IMR-90 (cell line): ENCODE measurements at regions not wholly inside any gene's neighbourhood (a gene's known extent, or its start where the extent isn't known, plus 50 kb on each side); places are given as distances from the start of the nearest gene placed in this dataset.
"Not testable (repeated sequence)": the region's sequence is repeated elsewhere in the genome, so short reads cannot be mapped to it uniquely, and the experiment has no call there.

ENCODE experiments used
- ATAC-seq: fragments of 200-7000 bp; cut with Tn5 transposase; 2 replicates; pipeline ENCODE4 v1.9.1; 2020; ENCODE audit warnings: low read depth, mild to moderate bottlenecking, moderate library complexity
- BruUV-seq: library from RNA; stranded (reverse); fragments of 400-500 nt; replicated peaks from 2 replicates; lab custom pipeline; 2021; lab: Mats Ljungman, UMichigan
- CTCF ChIA-PET: fragments of 300-600 bp; formaldehyde crosslinking; extraction: SDS; loops from one replicate; lab custom pipeline; 2021; ENCODE audit warnings: antibody characterized with exemption; lab: Yijun Ruan, JAX
- POLR2A ChIA-PET: fragments of 300-600 bp; sonication (Branson Sonifier 250); formaldehyde crosslinking; loops from one replicate; lab custom pipeline; 2022; ENCODE audit warnings: antibody characterized with exemption; ENCODE audit not compliant: unreplicated experiment; lab: Charles Lee
- DNase-seq: peaks from one replicate; pipeline ENCODE4 v3.0.0; 2013
- H2AFZ ChIP-seq: replicated peaks from 2 replicates; pipeline ENCODE3; 2013; ENCODE audit warnings: low read length, mild to moderate bottlenecking; ENCODE audit not compliant: poor library complexity
- H2AK5ac ChIP-seq: 2 replicates; pipeline ENCODE4 v1.6.1; 2013; ENCODE audit warnings: low read depth, low read length, inconsistent platforms
- H2AK9ac ChIP-seq: replicated peaks from 2 replicates; pipeline ENCODE3; 2013; ENCODE audit warnings: mild to moderate bottlenecking, low read depth, low read length, moderate library complexity; ENCODE audit not compliant: poor library complexity
- H2BK120ac ChIP-seq: 2 replicates; pipeline ENCODE4 v1.6.1; 2013; ENCODE audit warnings: low read depth, low read length, inconsistent platforms
- H2BK15ac ChIP-seq: 3 replicates; pipeline ENCODE4 v1.6.1; 2013; ENCODE audit warnings: low read depth, low read length, inconsistent platforms
- H2BK20ac ChIP-seq: 2 replicates; pipeline ENCODE4 v1.6.1; 2013; ENCODE audit warnings: low read depth, mild to moderate bottlenecking, inconsistent platforms, low read length, moderate library complexity
- H2BK5ac ChIP-seq: 2 replicates; pipeline ENCODE4 v1.6.1; 2013; ENCODE audit warnings: mild to moderate bottlenecking, low read depth, low read length, inconsistent platforms; ENCODE audit not compliant: poor library complexity, severe bottlenecking
- H3K14ac ChIP-seq: replicated peaks from 2 replicates; pipeline ENCODE4 v1.6.1; 2013; ENCODE audit warnings: low read depth, low read length, inconsistent platforms
- H3K18ac ChIP-seq: 2 replicates; pipeline ENCODE4 v1.6.1; 2013; ENCODE audit warnings: low read depth, low read length, control low read depth
- H3K23ac ChIP-seq: 2 replicates; pipeline ENCODE4 v1.6.1; 2013; ENCODE audit warnings: low read depth, low read length, inconsistent platforms
- H3K27ac ChIP-seq: 2 replicates; pipeline ENCODE4 v1.5.1; 2013; ENCODE audit warnings: mild to moderate bottlenecking, control low read depth, low read length; ENCODE audit not compliant: insufficient read depth
- H3K27me3 ChIP-seq: 2 replicates; pipeline ENCODE4 v1.6.1; 2013; ENCODE audit warnings: low read length; ENCODE audit not compliant: control insufficient read depth, insufficient read depth
- H3K36me3 ChIP-seq: 2 replicates; pipeline ENCODE4 v1.6.1; 2013; ENCODE audit warnings: low read length, mixed read lengths; ENCODE audit not compliant: control insufficient read depth, insufficient read depth
- H3K4ac ChIP-seq: 2 replicates; pipeline ENCODE4 v1.6.1; 2013; ENCODE audit warnings: low read depth, low read length, inconsistent platforms
- H3K4me1 ChIP-seq: 2 replicates; pipeline ENCODE4 v1.6.1; 2013; ENCODE audit warnings: low read length, mixed read lengths; ENCODE audit not compliant: control insufficient read depth, insufficient read depth
- H3K4me2 ChIP-seq: 2 replicates; pipeline ENCODE4 v1.6.1; 2013; ENCODE audit warnings: low read depth, mild to moderate bottlenecking, control low read depth, low read length, moderate library complexity
- H3K4me3 ChIP-seq: 2 replicates; pipeline ENCODE4 v1.5.1; 2013; ENCODE audit warnings: low read depth, mild to moderate bottlenecking, control low read depth, low read length, moderate library complexity; ENCODE audit not compliant: insufficient read depth
- H3K56ac ChIP-seq: 2 replicates; pipeline ENCODE4 v1.6.1; 2013; ENCODE audit warnings: low read length, inconsistent platforms; ENCODE audit not compliant: insufficient read depth; ENCODE audit errors: extremely low read depth
- H3K79me1 ChIP-seq, 2 experiments: 2 replicates each; pipeline ENCODE4 v1.6.1; 2013; ENCODE audit warnings: low read length in 2 of 2, inconsistent platforms in 1 of 2, low read depth in 1 of 2
- H3K9ac ChIP-seq: 2 replicates; pipeline ENCODE4 v1.6.1; 2013; ENCODE audit warnings: low read depth, low read length, control low read depth
- H3K9me1 ChIP-seq: 2 replicates; pipeline ENCODE4 v1.6.1; 2013; ENCODE audit warnings: low read length, inconsistent platforms; ENCODE audit not compliant: insufficient read depth
- H3K9me3 ChIP-seq: 2 replicates; pipeline ENCODE4 v1.6.1; 2013; ENCODE audit warnings: low read length; ENCODE audit not compliant: control insufficient read depth, insufficient read depth
- H4K20me1 ChIP-seq: 2 replicates; pipeline ENCODE4 v1.6.1; 2013; ENCODE audit warnings: low read length, inconsistent platforms; ENCODE audit not compliant: insufficient read depth
- H4K5ac ChIP-seq: 2 replicates; pipeline ENCODE4 v1.6.1; 2013; ENCODE audit warnings: mild to moderate bottlenecking, low read depth, low read length, control low read depth
- H4K8ac ChIP-seq, 2 experiments: 2 replicates each; pipeline ENCODE4 v1.6.1; 2013; ENCODE audit warnings: low read depth in 2 of 2, low read length in 2 of 2, control low read depth in 1 of 2, inconsistent platforms in 1 of 2
- H4K91ac ChIP-seq: 2 replicates; pipeline ENCODE4 v1.6.1; 2013; ENCODE audit warnings: low read depth, low read length, inconsistent platforms; ENCODE audit not compliant: insufficient read depth
- MAFK ChIP-seq: IDR thresholded peaks from 2 replicates; pipeline ENCODE4 v1.6.1; 2012; ENCODE audit warnings: low read depth, low read length, improper control_type of control experiment
- WGBS, 2 experiments: methylation state at CpG; one replicate each; pipeline versions ENCODE4 v1.1.5 to v1.1.7; 2013; ENCODE audit warnings: missing lambda C conversion rate in 2 of 2; ENCODE audit not compliant: insufficient read length in 1 of 2; ENCODE audit errors: extremely low coverage in 2 of 2; 5-methylcytosine and 5-hydroxymethylcytosine counted together
- dilution Hi-C: fragments of 300-500 bp; cut with HindIII; formaldehyde crosslinking; loops from one replicate; pipeline ENCODE4 v1.14.3; 2018; ENCODE audit warnings: low sequenced_read_pairs; ENCODE audit not compliant: unreplicated experiment
- in situ Hi-C: fragments of 300-500 bp; cut with MboI; formaldehyde crosslinking; loops from 3 replicates; pipeline ENCODE4 v1.14.3; 2019; ENCODE audit warnings: low sequenced_read_pairs, inconsistent platforms, mixed read lengths
- intact Hi-C: fragments of 100-400 bp; cut with micrococcal nuclease; formaldehyde crosslinking; loops from 2 replicates; pipeline ENCODE4 v1.10.0; 2022

DNA sequence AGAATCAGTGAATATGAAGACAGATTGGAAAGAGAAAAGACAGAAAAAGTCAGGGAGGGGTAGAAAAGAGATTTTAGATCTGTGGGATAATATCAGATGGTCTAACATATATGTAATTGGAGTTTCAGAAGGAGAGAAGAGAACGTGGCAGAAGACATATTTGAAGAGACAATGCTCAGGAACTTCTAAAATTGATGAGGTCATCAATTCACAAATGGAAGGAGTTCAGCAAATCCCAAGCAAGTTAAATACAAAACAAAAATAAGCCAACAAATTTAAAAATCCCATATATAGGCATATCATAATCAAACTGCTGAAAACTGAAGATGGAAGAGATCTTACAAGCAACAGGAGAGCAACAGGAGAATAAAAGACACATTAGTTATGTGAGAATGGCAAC is 87.3 kb downstream of the SYT15B start:
- H2AK9ac ChIP-seq, H3K18ac ChIP-seq, H2BK20ac ChIP-seq, H3K4ac ChIP-seq, in situ Hi-C loops, H3K9ac ChIP-seq, POLR2A ChIA-PET, H3K4me1 ChIP-seq, H3K23ac ChIP-seq, H4K20me1 ChIP-seq, H4K91ac ChIP-seq, H2BK5ac ChIP-seq, H3K56ac ChIP-seq, H3K14ac ChIP-seq, H3K4me2 ChIP-seq, H2BK15ac ChIP-seq, H3K79me1 ChIP-seq, CTCF ChIA-PET, H3K27ac ChIP-seq, H3K27me3 ChIP-seq, BruUV-seq, DNase-seq, intact Hi-C loops, dilution Hi-C loops, H3K9me3 ChIP-seq, H2AK5ac ChIP-seq, H3K4me3 ChIP-seq, H4K5ac ChIP-seq, ATAC-seq, H3K9me1 ChIP-seq, H4K8ac ChIP-seq, H2BK120ac ChIP-seq, H3K36me3 ChIP-seq, H2AFZ ChIP-seq: not testable (repeated sequence)
- peak; percentile 63 for TF ChIP-seq MAFK
- no CpG with 5 or more reads among the region's 1 CpG for WGBS, 2 experiments

DNA sequence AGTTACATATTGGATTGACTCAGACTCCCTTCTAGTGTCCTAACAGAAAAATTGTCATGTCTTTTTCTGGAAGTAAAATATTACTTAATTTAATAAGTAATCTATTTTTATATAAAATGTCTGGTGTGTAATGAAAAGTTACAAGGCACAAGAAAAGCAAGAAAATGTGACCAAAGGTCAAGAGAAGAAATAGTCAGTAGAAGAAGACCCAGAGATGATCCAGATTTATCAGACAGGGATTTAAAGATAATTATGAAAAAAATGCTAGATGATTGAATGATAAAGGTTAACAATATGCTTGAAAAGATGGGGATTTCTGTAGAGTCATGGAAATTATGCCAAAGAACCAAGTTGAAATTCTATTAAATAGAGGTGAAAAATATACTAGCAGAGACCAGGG is 87.8 kb downstream of the SYT15B start:
- H3K4ac ChIP-seq, BruUV-seq, H3K4me1 ChIP-seq, H3K79me1 ChIP-seq, H4K5ac ChIP-seq, H3K9ac ChIP-seq, H2BK20ac ChIP-seq, H2BK15ac ChIP-seq, H3K9me3 ChIP-seq, H4K91ac ChIP-seq, H4K20me1 ChIP-seq, DNase-seq, H3K14ac ChIP-seq, H3K36me3 ChIP-seq, H3K27me3 ChIP-seq, H3K56ac ChIP-seq, H4K8ac ChIP-seq, H3K9me1 ChIP-seq, H2AK9ac ChIP-seq, H3K18ac ChIP-seq, H3K4me2 ChIP-seq, H2AK5ac ChIP-seq, dilution Hi-C loops, intact Hi-C loops, H3K27ac ChIP-seq, H2AFZ ChIP-seq, H3K23ac ChIP-seq, in situ Hi-C loops, H2BK120ac ChIP-seq, CTCF ChIA-PET, ATAC-seq, H3K4me3 ChIP-seq, POLR2A ChIA-PET, H2BK5ac ChIP-seq: not testable (repeated sequence)
